NT2/D1 (cell line): ENCODE measurements at regions not wholly inside any gene's neighbourhood (a gene's known extent, or its start where the extent isn't known, plus 50 kb on each side); places are given as distances from the start of the nearest gene placed in this dataset.

Experiments
- YY1 ChIP-seq: IDR thresholded peaks from 2 replicates; pipeline ENCODE4 v1.6.1; 2011; ENCODE audit not compliant: insufficient read length, insufficient read depth
- ZNF274 ChIP-seq: IDR thresholded peaks from 2 replicates; pipeline ENCODE4 v1.6.1; 2011; ENCODE audit warnings: mild to moderate bottlenecking, low read depth, low read length

GRCh38 chr3:151558661-151559060, 97.8 kb upstream of the IGSF10 start:
- TF ChIP-seq ZNF274 (no peak), YY1 (no peak)
